ENCODE measurements at regions not wholly inside any gene's neighbourhood (a gene's known extent, or its start where the extent isn't known, plus 50 kb on each side); places are given as distances from the start of the nearest gene placed in this dataset.
"Not testable (repeated sequence)": the region's sequence is repeated elsewhere in the genome, so short reads cannot be mapped to it uniquely, and the experiment has no call there.

- TF ChIP-seq, protein P1, sequence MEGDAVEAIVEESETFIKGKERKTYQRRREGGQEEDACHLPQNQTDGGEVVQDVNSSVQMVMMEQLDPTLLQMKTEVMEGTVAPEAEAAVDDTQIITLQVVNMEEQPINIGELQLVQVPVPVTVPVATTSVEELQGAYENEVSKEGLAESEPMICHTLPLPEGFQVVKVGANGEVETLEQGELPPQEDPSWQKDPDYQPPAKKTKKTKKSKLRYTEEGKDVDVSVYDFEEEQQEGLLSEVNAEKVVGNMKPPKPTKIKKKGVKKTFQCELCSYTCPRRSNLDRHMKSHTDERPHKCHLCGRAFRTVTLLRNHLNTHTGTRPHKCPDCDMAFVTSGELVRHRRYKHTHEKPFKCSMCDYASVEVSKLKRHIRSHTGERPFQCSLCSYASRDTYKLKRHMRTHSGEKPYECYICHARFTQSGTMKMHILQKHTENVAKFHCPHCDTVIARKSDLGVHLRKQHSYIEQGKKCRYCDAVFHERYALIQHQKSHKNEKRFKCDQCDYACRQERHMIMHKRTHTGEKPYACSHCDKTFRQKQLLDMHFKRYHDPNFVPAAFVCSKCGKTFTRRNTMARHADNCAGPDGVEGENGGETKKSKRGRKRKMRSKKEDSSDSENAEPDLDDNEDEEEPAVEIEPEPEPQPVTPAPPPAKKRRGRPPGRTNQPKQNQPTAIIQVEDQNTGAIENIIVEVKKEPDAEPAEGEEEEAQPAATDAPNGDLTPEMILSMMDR (conservative IDR thresholded peaks at IDR 0.05; ENCODE audit: low read length): not testable (repeated sequence)
- not testable (repeated sequence) for TF ChIP-seq EZH2phosphoT487 (IDR thresholded peaks at IDR 0.05; ENCODE audit: borderline replicate concordance, low read depth, low read length)
Measured at GRCh38 chr1:146710838-146711521, 227.1 kb upstream of the NBPF12 start.
